HG03469 (cell line): ENCODE measurements at regions not wholly inside any gene's neighbourhood (a gene's known extent, or its start where the extent isn't known, plus 50 kb on each side); places are given as distances from the start of the nearest gene placed in this dataset.

Experiments
- ATAC-seq: cut with Tn5 transposase; IDR thresholded peaks from one replicate; pipeline ENCODE4 v1.9.1; 2021; ENCODE audit warnings: mild to moderate bottlenecking, moderate library complexity, moderate number of reproducible peaks; ENCODE audit not compliant: unreplicated experiment

GRCh38 chr2:15855766-15856260 is 84.5 kb upstream of the MYCN start:
- ATAC-seq = no peak

GRCh38 chr2:15856318-15856717 is 84.0 kb upstream of the MYCN start:
- no peak for ATAC-seq

GRCh38 chr2:15858466-15858865 is 81.9 kb upstream of the MYCN start:
- no peak for ATAC-seq

DNA sequence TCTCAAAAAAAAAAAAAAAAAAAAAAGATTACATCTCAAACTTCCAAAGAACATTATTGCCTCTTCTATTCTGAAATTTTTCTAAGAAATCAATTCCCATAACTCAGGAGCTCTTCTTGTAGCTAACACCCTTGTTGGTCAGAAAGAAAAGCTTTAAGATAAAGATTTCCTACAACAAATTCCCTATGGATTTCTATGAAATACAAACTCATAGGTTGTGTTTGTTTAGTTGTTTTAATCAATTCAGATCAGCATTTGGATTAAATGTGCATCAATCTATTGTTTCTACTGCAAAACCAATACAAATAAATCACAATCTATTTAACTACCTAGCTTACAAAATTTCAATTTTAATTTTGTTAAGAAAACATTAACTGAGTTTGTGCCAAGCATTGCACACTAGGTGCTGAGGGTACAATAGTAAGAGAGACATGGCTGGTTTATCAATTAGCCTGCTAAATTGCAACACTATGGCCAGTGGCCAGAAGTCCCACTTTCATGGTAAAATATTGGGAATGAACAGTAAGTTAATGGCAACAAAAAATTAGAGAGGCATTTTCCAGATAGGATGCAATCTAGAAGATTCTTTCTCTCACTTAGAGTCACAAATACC is 80.2 kb upstream of the MYCN start:
- no peak for ATAC-seq

DNA sequence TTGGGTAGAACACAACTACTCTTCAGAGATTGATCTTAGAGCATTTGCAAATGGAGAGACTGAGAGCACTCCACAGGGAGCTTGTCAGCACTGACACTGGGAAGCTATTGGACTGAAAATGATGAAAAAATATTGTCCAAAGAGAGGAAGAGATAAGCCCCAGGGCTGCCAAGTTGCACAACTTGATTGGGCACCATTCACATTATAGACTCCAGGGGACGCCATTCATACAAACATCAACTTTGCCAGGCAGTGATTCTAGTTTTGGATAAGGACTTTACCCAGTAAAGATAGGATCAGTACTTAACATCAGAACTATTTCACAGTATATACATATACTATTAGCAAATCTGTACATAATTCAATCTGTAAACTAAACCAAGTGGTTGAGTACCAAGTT is 79.6 kb upstream of the MYCN start:
- ATAC-seq = no peak

GRCh38 chr2:15861172-15861822 is 79.1 kb upstream of the MYCN start:
- no peak for ATAC-seq

GRCh38 chr2:15861898-15862297 is 78.5 kb upstream of the MYCN start:
- ATAC-seq = no peak

GRCh38 chr2:15863089-15863488 is 77.3 kb upstream of the MYCN start:
- ATAC-seq = no peak

DNA sequence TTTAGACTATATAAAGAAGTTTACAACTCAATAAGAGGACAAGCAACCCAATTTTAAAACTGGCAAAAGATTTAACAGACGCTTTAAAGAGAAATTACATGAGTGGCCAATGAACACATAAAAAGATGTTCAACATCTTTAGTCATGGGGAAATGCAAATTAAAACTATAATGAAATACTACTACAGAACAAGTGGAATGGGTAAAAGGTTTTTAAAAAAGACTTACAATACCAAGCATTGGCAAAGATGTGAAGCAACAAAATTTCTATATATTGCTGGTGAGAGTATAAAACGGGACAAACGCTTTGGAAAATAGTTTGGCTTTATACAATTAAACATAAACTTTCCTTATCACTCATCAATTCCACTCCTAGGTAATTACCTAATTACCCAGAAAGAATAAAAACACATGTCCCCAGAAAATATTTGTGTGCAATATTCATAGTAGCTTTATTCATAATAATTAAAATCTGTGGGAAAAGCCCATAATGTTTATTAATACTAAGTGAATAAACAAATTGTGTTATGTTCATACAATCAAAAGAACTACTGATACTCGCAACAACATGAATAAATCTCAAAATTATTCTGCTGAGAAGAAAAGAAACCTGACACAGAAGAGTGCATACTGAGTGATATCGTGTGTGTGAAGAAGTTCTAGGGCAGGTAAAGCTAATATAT is 76.7 kb upstream of the MYCN start:
- ATAC-seq = no peak

GRCh38 chr2:15864176-15864769 is 76.1 kb upstream of the MYCN start:
- ATAC-seq = no peak

- no peak for ATAC-seq
These were observed 74.4 kb upstream of the MYCN start for GRCh38 chr2:15865923-15866322.

GRCh38 chr2:15866563-15867193 is 73.7 kb upstream of the MYCN start:
- ATAC-seq = no peak

DNA sequence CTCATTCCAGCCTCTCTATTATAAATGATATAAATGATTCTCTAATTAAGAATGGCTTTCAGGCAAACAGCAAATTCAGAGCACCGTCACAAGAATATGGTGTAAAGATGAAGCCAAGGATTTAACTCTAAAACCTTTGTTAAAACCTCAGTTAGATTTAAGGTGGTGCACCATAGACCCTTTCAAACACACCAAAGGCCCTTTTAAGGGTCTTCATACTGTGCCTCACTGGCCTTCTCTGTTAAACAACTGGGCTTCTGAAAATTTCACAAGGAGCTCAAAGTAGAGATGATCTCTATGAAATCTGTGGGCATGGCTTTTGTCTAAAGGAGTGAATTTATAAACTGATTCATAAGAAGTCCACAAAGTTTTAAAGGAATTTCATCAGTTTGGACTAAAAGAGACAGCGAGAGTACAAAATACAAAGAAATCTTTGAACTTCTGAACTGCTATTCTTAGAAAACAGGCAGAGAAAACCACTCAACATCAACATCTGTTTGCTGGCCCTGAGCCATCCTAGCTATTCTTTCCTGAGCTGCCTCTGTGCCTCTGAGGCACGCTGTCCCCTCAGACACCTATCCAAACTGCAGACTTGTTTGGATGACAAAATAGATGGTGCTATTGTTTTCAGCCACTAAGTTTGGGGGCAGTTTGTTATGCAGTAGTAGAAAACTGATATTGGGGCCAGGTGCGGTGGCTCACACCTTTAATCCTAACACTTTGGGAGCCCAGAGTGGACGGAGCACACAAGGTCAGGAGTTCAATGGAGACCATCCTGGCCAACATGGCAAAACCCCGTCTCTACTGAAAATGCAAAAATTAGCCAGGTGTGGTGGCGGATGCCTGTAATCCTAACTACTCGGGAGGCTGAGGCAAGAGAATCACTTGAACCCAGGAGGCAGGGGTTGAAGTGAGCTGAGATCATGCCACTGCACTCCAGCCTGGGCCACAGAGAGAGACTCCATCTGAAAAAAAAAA is 72.9 kb upstream of the MYCN start:
- ATAC-seq = no peak

DNA sequence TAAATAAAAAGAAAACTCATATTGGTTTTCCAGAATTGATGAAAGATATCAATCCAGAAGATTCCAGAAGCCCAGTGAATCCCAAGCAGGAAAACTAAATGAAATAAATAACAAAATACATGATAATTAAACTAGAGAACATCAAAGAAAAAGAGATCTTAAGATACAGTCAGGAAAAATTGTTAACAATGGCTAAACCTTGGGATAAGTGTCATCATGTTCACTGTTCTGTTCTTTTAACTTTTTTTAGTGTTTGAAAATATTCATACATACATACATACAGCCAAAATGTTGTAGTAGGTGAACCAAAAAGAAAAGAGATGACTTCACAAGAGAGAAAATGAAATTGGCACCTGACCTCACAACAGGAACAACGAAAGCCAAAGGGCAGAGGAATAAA is 72.2 kb upstream of the MYCN start:
- no peak for ATAC-seq

GRCh38 chr2:15868704-15869103 is 71.6 kb upstream of the MYCN start:
- no peak for ATAC-seq

DNA sequence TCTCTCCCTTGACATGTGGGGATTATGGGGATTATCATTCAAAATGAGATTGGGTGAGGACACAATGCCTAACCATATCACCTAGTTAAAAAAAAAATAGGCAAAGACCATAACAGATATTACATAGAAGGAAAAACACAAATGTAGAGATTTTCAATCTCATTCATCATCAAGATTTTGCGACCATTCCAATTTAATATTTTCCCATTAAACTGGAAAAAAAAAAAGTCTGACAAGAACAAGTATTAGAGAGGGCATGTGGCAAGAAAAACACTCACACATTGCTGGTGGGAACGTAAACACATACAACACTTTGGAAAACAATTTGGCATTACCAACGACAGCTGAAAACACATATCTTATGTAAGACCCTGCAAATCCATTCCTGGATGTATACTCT is 71.0 kb upstream of the MYCN start:
- no peak for ATAC-seq

DNA sequence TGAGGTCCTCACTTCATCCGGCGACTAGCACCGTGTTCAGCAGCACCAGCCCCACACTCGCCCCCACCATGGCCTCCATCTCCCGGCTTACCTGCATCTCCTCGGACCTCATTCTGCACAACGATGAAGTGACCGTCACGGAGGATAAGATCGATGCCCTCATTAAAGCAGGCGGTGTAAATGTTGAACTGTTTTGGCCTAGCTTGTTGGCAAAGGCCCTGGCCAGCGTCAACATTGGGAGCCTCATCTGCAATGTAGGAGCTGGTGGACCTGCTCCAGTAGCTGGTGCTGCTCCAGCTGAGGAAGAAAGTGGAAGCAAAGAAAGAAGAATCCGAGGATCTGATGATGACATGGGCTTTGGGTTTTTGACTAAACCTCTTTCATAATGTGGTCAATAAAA is 70.5 kb upstream of the MYCN start:
- no peak for ATAC-seq

GRCh38 chr2:15870565-15870964 is 69.8 kb upstream of the MYCN start:
- no peak for ATAC-seq

DNA sequence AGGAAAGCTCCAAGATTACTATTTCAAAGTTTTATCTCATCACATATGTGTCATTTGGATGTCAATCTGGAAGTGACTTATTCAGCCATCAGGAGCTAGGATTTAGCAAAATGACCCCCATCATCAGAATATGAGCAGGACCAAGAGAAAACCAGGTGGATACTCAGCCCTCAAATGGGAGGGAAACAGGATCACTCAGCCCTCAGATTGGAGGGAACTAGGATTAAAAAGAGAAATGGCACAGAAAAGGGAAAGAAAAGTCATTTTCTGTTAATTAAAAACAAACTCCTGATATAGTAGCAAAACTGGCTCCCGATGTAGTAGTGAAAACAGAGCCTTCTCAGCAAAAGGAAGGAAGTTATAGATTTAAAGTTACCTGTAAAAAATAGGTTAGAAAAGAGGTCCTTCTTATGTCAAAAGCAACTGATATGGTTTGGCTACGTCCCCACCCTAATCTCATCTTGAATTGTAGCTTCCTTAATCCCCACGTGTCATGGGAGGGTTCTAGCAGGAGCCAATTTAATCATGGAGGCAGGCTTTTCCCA is 69.0 kb upstream of the MYCN start:
- ATAC-seq = no peak

DNA sequence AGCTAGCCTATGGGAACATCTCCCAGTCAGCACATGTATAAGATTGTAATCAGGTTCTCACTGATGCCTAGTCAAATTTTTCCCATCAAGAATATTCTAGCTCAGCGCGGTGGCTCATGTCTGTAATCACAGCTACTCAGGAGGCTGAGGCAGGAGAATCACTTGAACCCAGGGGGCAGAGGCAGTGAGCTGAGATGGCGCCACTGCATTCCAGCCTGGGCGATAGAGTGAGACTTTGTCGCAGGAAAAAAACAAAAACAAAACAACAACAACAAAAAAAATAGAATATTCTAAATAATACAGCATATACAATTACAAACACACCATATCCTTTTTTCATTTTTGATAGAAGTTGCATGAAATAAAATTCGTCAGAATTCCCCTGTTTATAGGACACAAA is 67.5 kb upstream of the MYCN start:
- ATAC-seq = no peak
